IPS-18c (cell line): ENCODE measurements at regions not wholly inside any gene's neighbourhood (a gene's known extent, or its start where the extent isn't known, plus 50 kb on each side); places are given as distances from the start of the nearest gene placed in this dataset.
"Not testable (repeated sequence)": the region's sequence is repeated elsewhere in the genome, so short reads cannot be mapped to it uniquely, and the experiment has no call there.

ENCODE experiments used
- H3K4me3 ChIP-seq: 2 replicates; pipeline ENCODE4 v1.7.0; 2013; ENCODE audit warnings: low read depth, mild to moderate bottlenecking, low read length, moderate library complexity; ENCODE audit not compliant: insufficient read depth
- H3K9me3 ChIP-seq: one replicate; pipeline ENCODE4 v1.6.1; 2013; ENCODE audit warnings: mild to moderate bottlenecking, low read length, moderate library complexity; ENCODE audit not compliant: control insufficient read depth, insufficient read depth

DNA sequence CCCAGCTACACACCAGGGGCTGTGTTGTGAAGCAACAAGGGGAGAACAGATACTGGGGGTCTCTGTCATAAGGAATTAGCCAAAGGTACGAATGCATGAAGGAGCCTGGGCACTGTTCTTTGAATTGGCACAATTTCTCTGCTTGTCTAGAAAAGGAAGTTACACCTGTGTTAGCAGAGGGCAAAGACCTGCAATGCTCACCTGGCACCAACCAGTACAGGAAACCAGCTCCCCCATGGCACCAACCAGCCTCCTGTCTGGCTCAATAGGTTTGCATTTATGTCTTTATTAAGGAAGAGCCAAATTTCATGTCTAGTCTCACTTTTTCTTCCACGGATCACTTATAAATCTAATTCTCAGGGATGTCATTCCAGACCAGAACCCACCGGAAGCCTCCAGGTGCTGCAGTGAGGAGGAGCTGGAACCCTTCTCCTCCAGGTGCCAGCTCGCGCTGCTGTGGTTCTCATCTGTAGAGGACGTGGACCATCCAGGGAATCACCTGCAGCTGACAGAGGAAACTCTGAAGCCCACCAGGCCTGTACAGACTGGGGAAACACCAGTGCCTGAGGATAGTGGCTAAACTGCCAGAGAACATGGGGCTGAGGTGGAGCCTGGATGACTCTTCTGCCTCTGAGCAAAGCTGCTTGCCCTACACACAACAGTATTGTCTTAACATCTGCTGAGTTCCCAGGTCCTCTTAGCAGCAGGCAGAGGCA, 113.4 kb upstream of the TRIM2 start:
- H3K4me3 ChIP-seq, result no peak overlapping the region
- no peaks in the 10 kb centered on the region for H3K9me3 ChIP-seq

DNA sequence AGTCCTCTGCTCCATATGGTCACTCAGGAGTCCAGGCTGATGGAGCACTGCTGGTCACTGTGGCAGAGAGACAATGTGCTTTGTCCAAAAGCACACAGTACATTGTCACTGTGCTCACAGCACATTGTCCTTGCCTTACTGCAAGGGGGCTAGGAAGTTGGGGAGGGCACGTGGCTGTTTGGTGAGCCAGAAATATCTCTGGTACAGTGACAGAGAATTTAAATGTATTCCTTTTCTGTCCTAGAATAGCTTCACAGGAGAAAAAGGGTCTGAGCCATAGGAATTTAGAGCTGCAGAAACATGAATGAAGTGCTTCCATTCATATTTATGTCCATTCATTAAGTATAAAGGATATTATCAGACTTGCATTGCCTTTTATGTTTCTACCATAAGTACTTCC, 110.8 kb upstream of the TRIM2 start:
- Histone ChIP-seq H3K9me3 (no peaks in the 10 kb centered on the region), H3K4me3 (no peak overlapping the region)

DNA sequence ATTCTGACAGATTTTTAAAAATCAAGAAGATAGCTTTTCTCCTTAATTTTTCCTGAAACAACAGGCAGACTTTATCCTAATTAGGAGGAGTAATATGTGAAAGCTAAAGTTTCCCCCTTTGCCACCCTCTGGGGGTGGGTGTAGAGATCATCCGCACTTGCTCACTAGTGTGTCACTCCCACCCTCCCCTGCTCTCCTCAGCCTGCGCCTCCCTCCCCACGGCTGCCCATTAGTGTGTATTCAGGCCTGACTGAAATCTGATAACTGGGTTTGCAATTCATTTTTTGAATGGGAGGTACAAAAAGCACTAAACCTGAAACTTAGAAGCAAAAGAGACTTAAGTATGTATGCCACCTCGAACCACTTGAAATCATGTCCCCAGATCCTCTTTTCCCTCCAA, 110.4 kb upstream of the TRIM2 start:
- Histone ChIP-seq H3K9me3 (no peaks in the 10 kb centered on the region), H3K4me3 (no peak overlapping the region)

DNA sequence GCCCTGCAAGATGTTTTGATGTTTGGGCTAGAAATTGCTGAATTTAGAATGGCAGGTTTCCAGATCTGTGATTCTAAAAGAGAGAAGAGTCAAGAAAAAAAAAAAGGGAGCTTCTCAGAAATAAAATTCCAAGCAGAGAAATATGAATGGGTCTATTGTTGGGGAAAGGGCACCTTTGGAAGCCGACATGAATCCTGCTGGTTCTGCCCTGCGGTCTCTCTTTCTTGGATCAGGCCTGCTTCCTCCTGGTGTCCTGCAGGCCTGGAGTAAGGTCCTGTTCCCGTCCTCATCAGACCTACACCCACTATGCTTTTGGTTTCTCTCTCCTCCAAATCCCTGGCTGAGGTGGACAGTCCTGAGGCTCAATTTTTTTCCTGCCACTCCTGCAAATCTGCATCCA, 109.8 kb upstream of the TRIM2 start:
- H3K9me3 ChIP-seq, result no peaks in the 10 kb centered on the region
- H3K4me3 ChIP-seq, result no peak overlapping the region

DNA sequence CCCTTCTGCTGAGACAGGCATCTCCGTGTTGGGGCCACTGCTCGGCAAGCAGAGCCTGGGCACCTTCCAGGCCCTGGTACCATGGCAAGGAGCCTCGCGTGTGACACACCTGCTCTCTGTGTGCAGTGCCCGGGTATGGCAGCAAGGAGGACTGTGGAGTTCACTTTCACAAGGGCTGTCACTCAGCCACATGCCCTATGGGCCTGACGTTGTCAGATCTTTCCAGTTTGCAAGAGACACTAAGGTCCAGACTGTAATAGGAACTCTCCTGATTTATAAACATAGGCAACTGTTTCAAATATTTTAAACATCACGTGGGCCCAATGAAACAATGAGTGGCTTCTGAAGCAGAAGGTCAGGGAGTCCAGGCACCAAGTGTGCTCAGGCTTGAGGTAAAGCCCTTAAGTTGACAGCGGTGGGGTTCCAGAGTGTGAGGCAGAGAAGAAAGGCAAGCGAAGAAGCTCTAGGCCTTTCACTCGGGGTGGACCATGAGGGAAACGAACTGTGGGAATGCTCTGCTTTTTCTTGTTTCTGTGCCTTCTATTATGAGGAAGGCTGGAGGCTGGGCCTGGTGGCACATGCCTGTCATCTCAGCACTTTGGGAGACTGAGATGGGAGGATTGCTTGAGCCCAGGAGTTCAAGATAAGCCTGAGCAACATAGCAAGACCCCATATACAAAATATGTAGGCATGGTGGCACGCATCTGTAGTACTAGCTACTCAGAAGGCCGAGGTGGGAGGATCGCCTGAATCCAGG, 108.6 kb upstream of the TRIM2 start:
- H3K4me3 ChIP-seq, result no peak overlapping the region

DNA sequence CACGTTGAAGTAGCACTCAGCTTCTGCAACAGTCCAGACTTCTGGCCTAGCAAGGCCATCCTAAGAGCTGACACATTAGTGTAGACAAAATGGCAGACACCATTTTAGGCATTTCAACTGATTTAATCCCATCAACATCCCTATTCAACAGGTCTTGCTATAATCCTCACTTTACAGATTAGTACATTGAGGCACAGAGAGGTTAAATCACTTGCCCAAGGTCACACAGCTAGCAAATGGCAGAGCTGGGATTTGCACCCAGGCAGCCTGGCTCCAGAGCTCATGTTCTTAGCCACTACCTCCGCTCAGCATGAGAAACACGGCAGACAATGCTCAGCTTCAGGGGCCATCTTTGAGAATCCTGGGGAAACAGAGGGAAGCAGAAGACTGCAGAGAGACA, 107.9 kb upstream of the TRIM2 start:
- Histone ChIP-seq H3K9me3 (no peaks in the 10 kb centered on the region), H3K4me3 (no peak overlapping the region)

More for the DNA sequence above, 108.6 kb upstream of the TRIM2 start:
- no peaks in the 10 kb centered on the region for H3K9me3 ChIP-seq

DNA sequence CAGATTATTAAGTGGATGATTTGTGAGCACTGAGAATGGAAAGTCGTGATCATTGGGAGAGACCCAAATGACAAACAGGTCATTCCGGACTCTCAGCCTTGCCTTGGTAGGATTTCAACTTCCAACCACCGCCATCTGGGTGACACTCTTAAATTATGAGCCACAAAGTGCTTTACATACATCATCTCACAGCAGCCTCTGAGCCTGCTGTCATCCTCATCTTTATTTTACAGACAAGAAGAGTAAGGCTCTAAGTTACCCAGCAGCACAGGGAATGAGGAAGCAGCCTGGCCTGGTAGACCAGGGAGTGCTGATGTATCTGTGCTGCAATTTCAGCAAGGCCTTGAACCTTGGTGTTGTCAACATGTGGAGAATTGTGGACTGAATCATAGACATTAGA, 105.8 kb upstream of the TRIM2 start:
- no peaks in the 10 kb centered on the region for H3K9me3 ChIP-seq
- no peak overlapping the region for H3K4me3 ChIP-seq

DNA sequence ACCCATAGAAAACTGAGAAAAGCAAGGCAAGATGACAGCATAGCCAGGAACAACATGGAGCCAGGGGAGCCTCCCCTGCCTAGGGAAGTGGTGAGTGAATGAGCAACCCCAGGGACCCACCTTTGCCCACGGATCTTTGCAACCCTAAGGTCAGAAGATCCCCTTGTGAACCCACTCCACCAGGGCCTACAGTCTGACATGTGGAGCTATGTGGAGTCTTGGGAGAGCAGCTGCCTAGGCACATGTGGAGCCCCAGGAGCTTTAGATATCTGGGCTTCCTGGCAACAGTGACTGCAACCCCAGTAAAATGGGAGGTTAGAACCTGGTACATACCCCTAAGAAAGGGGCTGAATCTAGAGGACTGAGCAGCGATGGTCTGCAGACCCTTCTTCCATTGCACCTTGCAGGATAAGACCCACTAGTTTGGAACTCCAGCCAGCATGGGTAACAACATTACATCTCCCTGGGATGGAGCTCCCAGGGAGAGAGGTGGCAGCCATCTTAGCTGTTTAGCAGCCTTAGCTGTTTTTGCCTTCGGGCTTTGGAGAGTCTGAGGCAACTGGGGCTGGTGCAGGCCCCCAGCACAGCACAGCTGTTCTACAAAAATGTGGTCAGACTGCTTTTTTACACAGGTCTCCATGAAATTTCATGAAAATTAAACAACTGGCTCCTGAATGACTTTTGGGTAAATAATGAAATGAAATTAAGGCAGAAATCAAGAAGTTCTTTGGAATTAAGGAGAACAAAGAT, 104.7 kb upstream of the TRIM2 start:
- H3K9me3 ChIP-seq, result no peaks in the 10 kb centered on the region
- H3K4me3 ChIP-seq, result no peak overlapping the region

DNA sequence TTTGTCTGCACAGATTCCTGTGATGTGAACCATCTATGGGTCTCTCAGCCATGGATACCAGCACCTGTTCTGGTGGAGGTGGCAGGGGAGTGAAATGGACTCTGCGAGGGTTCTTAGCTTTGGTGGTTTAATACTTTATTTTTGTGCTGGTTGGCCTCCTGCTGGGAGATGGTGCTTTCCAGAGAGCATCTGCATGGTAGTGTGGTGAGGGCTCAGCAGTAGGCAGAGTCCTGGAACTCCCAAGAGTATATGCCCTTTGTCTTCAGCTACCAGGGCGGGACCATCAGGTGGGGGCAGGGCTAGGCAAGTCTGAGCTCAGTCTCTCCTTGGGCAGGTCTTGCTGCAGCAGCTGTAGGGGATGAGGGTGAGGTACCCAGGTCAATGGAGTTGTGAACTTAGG, 97.5 kb upstream of the TRIM2 start:
- not testable (repeated sequence) for H3K9me3 ChIP-seq, H3K4me3 ChIP-seq

DNA sequence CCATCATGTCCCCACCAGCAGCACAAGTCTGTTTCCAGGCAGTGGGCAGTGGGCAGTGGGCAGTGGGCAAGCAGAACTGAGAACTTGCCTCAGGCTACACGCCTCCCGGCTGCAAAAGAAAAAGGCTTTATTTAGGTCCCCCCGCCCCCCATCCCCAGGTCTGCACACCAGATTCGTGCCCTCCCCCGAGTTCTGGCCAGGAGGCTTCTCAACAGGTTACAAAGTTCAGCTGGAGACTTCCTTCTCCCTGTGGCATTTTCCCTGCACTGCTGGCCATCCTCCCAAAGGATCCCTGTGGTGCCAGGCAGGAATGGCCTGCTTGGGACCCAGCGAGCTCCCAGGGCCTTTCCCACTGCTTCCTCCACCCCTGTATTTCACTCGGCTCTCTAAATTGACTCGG, 97.0 kb upstream of the TRIM2 start:
- H3K4me3 ChIP-seq, result no peak overlapping the region
- H3K9me3 ChIP-seq, result peaks cover 2% of the 10 kb centered on the region

DNA sequence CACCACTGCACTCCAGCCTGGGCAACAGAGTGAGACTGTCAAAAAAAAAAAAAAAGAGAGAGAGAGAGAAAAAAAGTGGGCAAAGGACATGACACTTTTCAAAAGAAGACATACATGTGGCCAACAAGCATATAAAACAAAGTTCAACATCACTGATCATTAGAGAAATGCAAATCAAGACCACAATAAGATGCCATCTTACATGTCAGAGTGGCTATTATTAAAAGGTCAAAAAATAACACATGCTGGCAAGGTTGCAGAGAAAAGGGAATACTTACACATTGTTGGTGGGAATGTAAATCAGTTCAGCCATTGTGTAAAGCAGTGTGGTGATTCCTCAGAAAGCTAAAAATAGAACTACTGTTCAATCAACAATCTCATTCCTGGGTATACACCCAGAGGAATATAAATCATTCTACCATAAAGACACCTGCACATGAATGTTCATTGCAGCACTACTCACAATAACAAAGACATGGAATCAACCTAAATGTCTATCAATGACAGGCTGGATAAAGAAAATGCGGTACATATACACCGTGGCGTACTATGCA, 94.9 kb upstream of the TRIM2 start:
- Histone ChIP-seq H3K9me3 (peaks cover 2% of the 10 kb centered on the region), H3K4me3 (no peak overlapping the region)

DNA sequence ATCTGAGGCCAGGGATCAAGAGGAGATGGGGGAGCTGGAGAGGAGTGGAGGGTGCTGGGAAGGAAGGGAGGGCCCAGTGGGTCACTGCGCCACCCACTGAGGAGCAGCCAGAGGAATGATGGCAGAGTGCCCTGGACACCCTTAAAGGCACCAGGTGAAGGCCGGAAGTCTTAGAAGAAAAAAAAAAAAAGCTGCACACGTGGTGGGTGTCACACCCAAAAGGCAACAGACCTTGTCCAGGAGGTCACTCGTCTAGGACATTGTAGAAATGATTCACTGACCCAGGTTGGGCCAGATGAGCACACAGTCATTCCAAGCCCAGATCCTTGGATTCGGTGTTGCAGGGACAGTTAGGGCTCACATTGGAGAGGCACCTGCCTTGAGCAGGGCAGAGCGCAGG, 93.5 kb upstream of the TRIM2 start:
- Histone ChIP-seq H3K9me3 (peaks cover 2% of the 10 kb centered on the region), H3K4me3 (no peak overlapping the region)

DNA sequence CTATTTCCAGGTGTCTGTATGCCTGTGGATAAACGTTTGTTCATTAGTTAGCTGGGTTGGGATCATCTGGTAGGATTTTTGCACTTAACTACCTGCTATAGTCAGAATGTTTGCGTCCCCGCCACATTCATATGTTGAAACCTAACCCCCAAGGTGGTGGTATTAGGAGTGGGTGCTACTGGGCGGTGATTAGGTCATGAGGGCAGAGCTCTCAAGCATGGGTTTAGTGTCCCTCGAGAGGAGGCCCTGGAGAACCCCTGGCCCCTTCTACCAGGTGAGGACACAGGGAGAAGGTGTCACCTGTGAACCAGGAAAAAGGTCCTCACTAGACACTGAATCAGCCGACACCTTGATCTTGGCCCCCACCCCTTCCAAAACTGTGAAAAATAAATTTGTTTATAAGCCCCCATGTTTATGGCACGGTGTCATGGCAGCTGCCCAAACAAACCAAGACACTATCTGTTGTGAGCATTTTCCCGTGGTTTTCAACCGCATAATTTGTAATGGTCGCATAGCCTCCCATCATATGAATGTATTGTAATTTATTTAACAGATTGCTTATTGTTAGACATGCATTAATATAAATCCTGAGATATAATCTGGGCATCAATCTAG, 92.7 kb upstream of the TRIM2 start:
- H3K4me3 ChIP-seq, result no peak overlapping the region
- H3K9me3 ChIP-seq, result peaks cover 2% of the 10 kb centered on the region

DNA sequence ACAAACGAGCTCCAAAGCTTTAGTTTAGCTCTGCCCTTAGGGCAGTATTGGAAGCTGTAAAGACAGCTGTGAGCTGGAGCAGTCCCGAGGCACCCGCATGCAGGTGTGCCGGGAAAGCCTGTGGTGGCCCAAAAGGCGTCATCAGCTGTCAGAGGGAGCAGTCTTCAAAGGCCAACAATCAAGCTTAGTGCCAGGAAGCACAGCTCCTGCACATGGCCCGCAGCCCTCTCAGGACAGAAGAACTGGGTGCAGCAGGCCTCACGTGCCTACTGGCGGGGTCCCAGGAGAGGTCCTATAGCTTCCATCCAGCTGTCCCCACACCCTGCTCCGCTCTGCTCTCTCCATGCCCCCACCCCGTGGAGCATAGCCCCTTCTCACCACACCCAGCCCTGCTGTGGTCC, 92.2 kb upstream of the TRIM2 start:
- Histone ChIP-seq H3K9me3 (peaks cover 2% of the 10 kb centered on the region), H3K4me3 (no peak overlapping the region)

DNA sequence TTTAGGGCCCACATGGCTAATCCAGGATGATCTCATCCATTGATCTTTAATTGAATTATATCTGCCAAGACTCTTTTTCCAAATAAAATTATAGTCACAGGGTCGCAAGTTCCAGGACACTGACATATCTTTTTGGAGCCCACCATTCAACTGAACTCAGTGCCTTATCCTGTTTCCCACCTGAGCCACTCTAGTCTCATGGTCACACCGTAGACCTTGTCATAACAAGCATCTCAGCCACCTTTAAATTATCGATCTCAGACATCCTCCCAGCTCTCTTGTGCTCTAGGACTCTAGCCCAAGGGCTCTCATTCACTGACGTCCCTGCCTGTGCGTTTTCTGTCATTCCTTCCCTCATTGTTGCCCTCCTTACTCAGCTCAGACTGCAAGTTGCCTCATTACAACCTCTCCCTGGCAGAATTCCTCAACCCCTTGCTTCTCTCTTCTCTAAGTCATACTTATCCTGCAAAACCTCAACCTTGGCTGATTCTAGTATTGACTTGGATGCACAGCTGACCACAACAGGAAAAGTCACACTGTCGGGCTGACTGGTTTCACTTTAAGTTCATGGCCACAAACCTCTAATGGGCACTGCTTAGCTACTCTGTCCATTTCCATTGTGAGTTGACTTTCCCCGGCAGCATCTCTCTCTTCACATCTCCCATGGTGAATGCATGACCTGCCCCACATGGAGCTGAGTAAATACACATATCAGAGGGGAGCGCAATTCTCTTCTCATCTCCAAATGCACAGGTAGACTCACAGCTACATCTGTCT, 91.0 kb upstream of the TRIM2 start:
- Histone ChIP-seq H3K9me3 (peaks cover 2% of the 10 kb centered on the region), H3K4me3 (no peak overlapping the region)

DNA sequence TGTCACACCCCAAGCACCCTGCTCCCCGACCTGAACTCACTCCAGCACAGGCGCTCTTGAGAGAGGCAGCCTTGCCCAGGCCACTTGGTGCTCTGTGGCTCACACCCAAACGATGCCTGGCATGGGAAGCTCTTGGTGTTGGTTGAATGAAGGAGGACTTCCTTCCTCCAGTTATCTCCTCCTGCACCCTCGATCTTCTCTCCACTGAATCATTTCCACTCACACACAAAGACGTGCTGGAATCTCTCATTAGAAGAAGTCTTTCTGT, 90.5 kb upstream of the TRIM2 start:
- Histone ChIP-seq H3K4me3 (no peak overlapping the region), H3K9me3 (peaks cover 2% of the 10 kb centered on the region)

DNA sequence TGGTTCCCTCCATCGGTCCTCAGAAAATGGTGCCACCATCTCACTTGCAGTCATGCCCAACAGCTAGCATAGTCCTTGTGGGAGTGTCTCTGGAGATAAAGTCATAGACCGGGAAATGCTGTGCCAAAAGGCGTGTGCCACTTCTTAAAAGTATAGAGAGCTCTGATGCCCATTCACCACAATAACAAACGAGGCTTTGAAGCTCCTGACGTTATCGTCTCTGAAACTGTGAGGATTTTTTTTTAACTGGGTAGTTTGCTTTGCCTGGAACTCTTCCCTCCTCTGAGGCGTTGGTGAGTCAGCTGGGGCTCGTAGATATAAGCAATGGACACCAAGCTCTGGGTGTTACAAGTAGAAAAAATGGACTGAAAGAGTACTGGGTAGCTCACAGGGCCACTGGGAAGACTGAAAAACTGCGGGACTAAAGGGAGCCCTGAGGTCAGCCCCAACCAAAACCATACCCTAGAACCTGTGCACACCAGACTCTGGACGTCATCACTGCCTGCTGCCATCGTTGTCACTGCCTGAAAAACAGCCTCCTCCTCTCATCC, 89.4 kb upstream of the TRIM2 start:
- Histone ChIP-seq H3K4me3 (no peak overlapping the region), H3K9me3 (peaks cover 2% of the 10 kb centered on the region)
